ENCODE measurements at regions not wholly inside any gene's neighbourhood (a gene's known extent, or its start where the extent isn't known, plus 50 kb on each side); places are given as distances from the start of the nearest gene placed in this dataset.
A peak's percentile ranks its signal among the peaks of the same experiment; 100 is the strongest.
"Not testable (repeated sequence)": the region's sequence is repeated elsewhere in the genome, so short reads cannot be mapped to it uniquely, and the experiment has no call there.

- H3K36me3 ChIP-seq, result no peaks in the 10 kb centered on the region
- no peaks in the 10 kb centered on the region for H3K27me3 ChIP-seq
- H3K9me3 ChIP-seq, result no peaks in the 10 kb centered on the region
- intact Hi-C loops (cut with DNase I), result no loop called here
- H3K4me3 ChIP-seq, result no peak overlapping the region
- no peak overlapping the region for H3K27ac ChIP-seq
- H3K4me1 ChIP-seq, result no peaks in the 10 kb centered on the region
- H3K9ac ChIP-seq (ENCODE audit: low read depth in 2 of 2, low read length in 2 of 2), result no peak overlapping the region
- DNase-seq, result no peak
- TF ChIP-seq CTCF (IDR thresholded peaks at IDR 0.05), result no peak
Measured at GRCh38 chr10:108957681-108958080, 965.6 kb downstream of the XPNPEP1 start.

GRCh38 chr10:108956149-108956548 is 967.2 kb downstream of the XPNPEP1 start:
- Histone ChIP-seq H3K27me3 (no peaks in the 10 kb centered on the region), H3K4me3 (no peak overlapping the region), H3K27ac (no peak overlapping the region), H3K9ac (ENCODE audit: low read depth in 2 of 2, low read length in 2 of 2) (no peak overlapping the region), H3K9me3 (no peaks in the 10 kb centered on the region), H3K4me1 (no peaks in the 10 kb centered on the region), H3K36me3 (no peaks in the 10 kb centered on the region)
- intact Hi-C loops (cut with DNase I), result no loop called here
- TF ChIP-seq CTCF (IDR thresholded peaks at IDR 0.05), result no peak
- DNase-seq, result no peak

GRCh38 chr10:108920029-108920428 is 1003.3 kb downstream of the XPNPEP1 start:
- H3K27ac ChIP-seq; H3K9ac ChIP-seq (ENCODE audit: low read depth in 2 of 2, low read length in 2 of 2); H3K27me3 ChIP-seq; intact Hi-C loops (cut with DNase I); H3K36me3 ChIP-seq; H3K4me3 ChIP-seq; DNase-seq; H3K9me3 ChIP-seq; H3K4me1 ChIP-seq: not testable (repeated sequence)

GRCh38 chr10:108913300-108913699 is 1010.0 kb downstream of the XPNPEP1 start:
- no peak overlapping the region for H3K27ac ChIP-seq
- H3K4me1 ChIP-seq, result no peaks in the 10 kb centered on the region
- no peaks in the 10 kb centered on the region for H3K36me3 ChIP-seq
- H3K4me3 ChIP-seq, result no peak overlapping the region
- H3K27me3 ChIP-seq, result no peaks in the 10 kb centered on the region
- H3K9me3 ChIP-seq, result no peaks in the 10 kb centered on the region
- intact Hi-C loops (cut with DNase I), result no loop called here
- DNase-seq, result no peak
- no peak overlapping the region for H3K9ac ChIP-seq (ENCODE audit: low read depth in 2 of 2, low read length in 2 of 2)
- no peak for TF ChIP-seq CTCF (IDR thresholded peaks at IDR 0.05)

GRCh38 chr10:108911814-108912541 is 1011.3 kb downstream of the XPNPEP1 start:
- intact Hi-C loops (cut with DNase I), result no loop called here
- Histone ChIP-seq H3K27me3 (no peaks in the 10 kb centered on the region), H3K9ac (ENCODE audit: low read depth in 2 of 2, low read length in 2 of 2) (no peak overlapping the region), H3K9me3 (no peaks in the 10 kb centered on the region), H3K4me3 (peak overlapping the region; percentile 12), H3K4me1 (no peaks in the 10 kb centered on the region), H3K36me3 (no peaks in the 10 kb centered on the region), H3K27ac (no peak overlapping the region)
- peak; percentile 62 for DNase-seq
- TF ChIP-seq CTCF (IDR thresholded peaks at IDR 0.05), result no peak

- Histone ChIP-seq H3K27ac (no peak overlapping the region), H3K27me3 (no peaks in the 10 kb centered on the region), H3K4me1 (no peaks in the 10 kb centered on the region), H3K9me3 (no peaks in the 10 kb centered on the region), H3K4me3 (no peak overlapping the region), H3K36me3 (no peaks in the 10 kb centered on the region), H3K9ac (ENCODE audit: low read depth in 2 of 2, low read length in 2 of 2) (no peak overlapping the region)
- TF ChIP-seq CTCF (IDR thresholded peaks at IDR 0.05), result no peak
- intact Hi-C loops (cut with DNase I), result no loop called here
- no peak for DNase-seq
Measured at GRCh38 chr10:108908096-108908495, 1015.2 kb downstream of the XPNPEP1 start.

Data from colonic mucosa (tissue), 4 donors.